ENCODE measurements at regions not wholly inside any gene's neighbourhood (a gene's known extent, or its start where the extent isn't known, plus 50 kb on each side); places are given as distances from the start of the nearest gene placed in this dataset.
"Not testable (repeated sequence)": the region's sequence is repeated elsewhere in the genome, so short reads cannot be mapped to it uniquely, and the experiment has no call there.

DNA sequence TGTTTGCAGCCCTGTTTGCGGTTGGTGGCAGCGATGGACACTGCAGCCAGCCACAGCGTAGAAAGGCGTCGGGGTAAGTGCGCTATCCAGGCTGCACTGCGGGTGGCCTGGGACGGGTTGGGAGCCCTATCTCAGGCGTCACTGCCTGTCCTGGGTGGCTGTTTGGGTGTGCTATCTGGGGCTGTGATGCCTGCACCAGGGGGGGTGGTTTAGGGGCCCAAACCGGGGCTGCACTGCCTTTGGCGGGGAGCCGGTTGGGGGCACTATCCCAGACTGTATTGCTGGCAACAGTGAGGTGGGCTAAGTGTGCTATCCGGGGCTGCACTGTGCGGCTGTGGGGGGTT is 248.2 kb downstream of the TP53TG3F start:
- H3K4me3 ChIP-seq (replicated peaks in 1 of 2; ENCODE audit: low read depth in 2 of 2, low read length in 2 of 2): peak overlapping the region in 1 of 2 donors; percentile 2
- DNase-seq (ENCODE audit: low read depth in 2 of 2): not testable (repeated sequence)

GRCh38 chr16:33709856-33710695 is 250.7 kb downstream of the TP53TG3F start:
- H3K4me3 ChIP-seq (replicated peaks in 1 of 2; ENCODE audit: low read depth in 2 of 2, low read length in 2 of 2); DNase-seq (ENCODE audit: low read depth in 2 of 2): not testable (repeated sequence)

DNA sequence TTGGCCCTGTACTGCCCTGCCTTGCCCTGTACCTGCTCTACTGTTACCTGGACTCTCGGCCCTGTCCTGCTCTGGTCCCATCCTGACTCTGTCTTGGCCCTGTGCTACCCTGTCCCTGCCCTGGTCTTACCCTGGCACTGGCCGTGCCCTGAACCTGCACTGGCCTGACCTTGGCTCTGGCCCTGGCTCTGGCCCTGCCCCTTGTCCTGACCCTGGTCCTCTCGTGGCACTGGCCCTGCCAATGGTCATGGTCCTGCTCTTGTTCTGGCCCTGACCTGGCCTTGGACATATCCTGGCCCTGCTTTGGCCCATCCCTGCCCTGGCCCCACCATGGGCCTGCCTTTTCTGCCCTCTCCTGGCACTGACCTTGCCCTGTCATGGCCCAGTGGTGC is 251.3 kb downstream of the TP53TG3F start:
- not testable (repeated sequence) for H3K4me3 ChIP-seq (replicated peaks in 1 of 2; ENCODE audit: low read depth in 2 of 2, low read length in 2 of 2); DNase-seq (ENCODE audit: low read depth in 2 of 2)

GRCh38 chr16:33711616-33712015 is 252.2 kb downstream of the TP53TG3F start:
- DNase-seq (ENCODE audit: low read depth in 2 of 2); H3K4me3 ChIP-seq (replicated peaks in 1 of 2; ENCODE audit: low read depth in 2 of 2, low read length in 2 of 2): not testable (repeated sequence)

DNA sequence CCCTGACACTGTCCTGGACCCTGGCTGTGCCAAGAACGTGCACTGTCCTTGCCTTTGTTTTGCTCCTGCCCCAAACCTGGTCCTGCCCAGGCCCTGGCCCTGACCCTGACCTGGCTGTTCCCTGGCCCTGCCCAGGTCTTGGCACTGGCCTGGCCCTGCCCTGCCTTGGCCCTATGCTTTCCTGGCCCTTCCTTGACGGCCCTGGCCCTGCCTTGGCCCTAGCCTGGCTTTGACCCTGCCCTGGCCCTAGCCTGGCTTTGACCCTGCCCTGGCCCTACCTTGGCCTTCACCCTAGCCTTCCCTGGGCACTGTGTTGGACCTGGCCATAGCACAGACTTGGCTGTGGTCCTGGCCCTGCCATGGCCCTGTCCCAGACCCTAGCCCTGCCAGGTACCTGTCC is 252.9 kb downstream of the TP53TG3F start:
- H3K4me3 ChIP-seq (replicated peaks in 1 of 2; ENCODE audit: low read depth in 2 of 2, low read length in 2 of 2); DNase-seq (ENCODE audit: low read depth in 2 of 2): not testable (repeated sequence)

DNA sequence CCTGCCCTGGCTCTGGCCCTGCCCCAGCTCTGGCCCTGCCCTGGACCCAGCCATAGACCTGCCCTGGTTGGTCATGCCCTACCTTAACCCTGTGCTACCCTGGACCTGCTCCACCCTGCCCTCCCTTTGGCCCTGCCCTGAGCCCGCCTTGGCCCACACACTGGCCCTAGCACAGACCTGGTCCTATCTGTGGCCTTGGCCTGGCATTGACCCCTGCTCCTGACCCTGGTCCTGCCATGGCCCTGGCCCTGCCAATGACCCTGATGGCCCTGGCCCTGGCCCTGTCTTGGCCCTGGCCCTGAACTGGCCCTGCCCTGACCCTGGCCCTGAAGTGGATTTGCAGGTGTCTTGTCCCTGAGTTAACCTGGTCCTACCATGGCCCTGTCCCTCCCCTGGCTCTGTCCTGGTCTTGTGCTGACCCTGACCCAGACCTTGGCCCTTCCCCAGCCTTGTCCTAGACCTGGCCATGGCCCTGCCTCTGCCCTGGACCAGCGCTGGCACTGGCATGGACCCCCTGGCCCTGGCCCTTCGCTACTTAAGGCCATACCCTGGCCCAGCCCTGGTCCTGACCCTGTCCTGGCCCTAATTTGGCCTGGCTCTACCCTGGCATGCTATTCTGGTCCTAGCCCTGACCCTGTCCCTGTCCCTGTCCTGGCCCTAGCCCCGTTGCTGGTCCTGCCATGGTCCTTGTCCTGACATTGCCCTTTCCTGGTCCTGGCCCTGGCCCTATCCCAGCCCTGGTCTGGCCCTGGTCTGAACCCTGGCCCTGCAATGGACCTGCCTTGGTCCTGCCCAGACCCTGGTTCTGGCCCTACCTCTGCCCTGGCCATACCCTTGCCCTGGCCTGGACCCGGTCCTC is 253.7 kb downstream of the TP53TG3F start:
- not testable (repeated sequence) for DNase-seq (ENCODE audit: low read depth in 2 of 2); H3K4me3 ChIP-seq (replicated peaks in 1 of 2; ENCODE audit: low read depth in 2 of 2, low read length in 2 of 2)

- DNase-seq (ENCODE audit: low read depth in 2 of 2); H3K4me3 ChIP-seq (replicated peaks in 1 of 2; ENCODE audit: low read depth in 2 of 2, low read length in 2 of 2): not testable (repeated sequence)
Measured at GRCh38 chr16:33713710-33714538, 254.5 kb downstream of the TP53TG3F start.

DNA sequence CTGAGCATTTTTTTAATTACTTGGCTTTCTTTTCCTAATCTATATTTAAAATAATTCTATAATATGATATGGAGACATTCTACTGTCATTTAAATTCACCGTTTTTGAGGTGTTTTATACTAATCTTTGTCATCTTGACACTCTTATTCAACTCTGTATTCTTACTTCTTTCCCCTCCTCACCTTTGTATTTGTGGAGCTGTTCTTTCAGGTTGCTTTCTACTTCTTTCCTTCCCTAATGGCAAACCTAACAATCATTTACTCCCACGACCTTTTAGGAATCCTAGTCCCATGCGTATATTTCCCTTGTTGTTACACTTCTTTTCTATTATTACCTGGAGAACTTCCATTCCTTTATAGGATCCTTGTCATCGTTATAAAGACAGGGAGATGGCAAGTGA is 271.8 kb downstream of the TP53TG3F start:
- not testable (repeated sequence) for H3K4me3 ChIP-seq (replicated peaks in 1 of 2; ENCODE audit: low read depth in 2 of 2, low read length in 2 of 2)

GRCh38 chr16:33734650-33735049 is 275.2 kb downstream of the TP53TG3F start:
- H3K4me3 ChIP-seq (replicated peaks in 1 of 2; ENCODE audit: low read depth in 2 of 2, low read length in 2 of 2); DNase-seq (ENCODE audit: low read depth in 2 of 2): not testable (repeated sequence)

More for the DNA sequence above, 271.8 kb downstream of the TP53TG3F start:
- not testable (repeated sequence) for DNase-seq (ENCODE audit: low read depth in 2 of 2)

- not testable (repeated sequence) for H3K4me3 ChIP-seq (replicated peaks in 1 of 2; ENCODE audit: low read depth in 2 of 2, low read length in 2 of 2); DNase-seq (ENCODE audit: low read depth in 2 of 2)
Measured at GRCh38 chr16:33766869-33767765, 307.7 kb downstream of the TP53TG3F start.

DNA sequence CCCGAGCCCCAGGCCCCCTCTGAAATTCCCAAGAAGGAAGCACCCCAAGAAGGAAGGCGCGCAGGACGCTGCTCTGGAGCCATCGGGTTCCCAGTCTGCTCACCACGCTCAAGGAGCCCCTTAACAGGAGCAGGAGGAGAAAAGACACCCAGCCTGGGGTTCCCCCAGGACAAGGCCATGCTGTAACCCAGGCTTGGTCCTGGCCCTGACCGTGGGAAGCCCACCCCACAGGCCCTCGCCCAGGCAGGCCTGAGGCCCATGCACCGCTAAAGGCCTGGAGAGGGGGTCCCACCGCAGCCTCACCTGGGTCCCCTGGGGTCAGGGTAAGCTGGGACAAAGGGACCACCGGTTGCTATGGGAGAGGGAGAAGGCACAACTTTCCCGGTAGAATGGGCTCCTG is 309.3 kb downstream of the TP53TG3F start:
- not testable (repeated sequence) for DNase-seq (ENCODE audit: low read depth in 2 of 2); H3K4me3 ChIP-seq (replicated peaks in 1 of 2; ENCODE audit: low read depth in 2 of 2, low read length in 2 of 2)

- DNase-seq (ENCODE audit: low read depth in 2 of 2); H3K4me3 ChIP-seq (replicated peaks in 1 of 2; ENCODE audit: low read depth in 2 of 2, low read length in 2 of 2): not testable (repeated sequence)
Measured at GRCh38 chr16:33769180-33769846, 309.9 kb downstream of the TP53TG3F start.

DNA sequence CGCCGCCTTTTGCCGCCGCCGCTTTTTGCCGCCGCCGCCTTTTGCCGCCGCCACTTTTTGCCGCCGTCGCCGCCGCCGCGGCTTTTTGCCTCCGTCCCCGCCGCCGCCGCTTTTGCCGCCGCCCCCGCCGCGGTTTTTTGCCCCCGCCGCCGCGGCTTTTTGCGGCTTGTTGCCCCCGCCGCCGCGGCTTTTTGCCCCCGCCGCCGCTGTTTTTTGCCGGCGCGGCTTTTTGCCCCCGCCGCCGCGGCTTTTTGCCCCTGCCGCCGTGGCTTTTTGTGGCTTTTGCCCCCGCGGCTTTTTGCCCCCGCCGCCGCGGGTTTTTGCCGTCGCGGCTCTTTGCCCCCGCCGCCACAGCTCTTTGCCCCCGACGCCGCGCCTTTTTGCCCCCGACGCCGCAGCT is 311.1 kb downstream of the TP53TG3F start:
- not testable (repeated sequence) for DNase-seq (ENCODE audit: low read depth in 2 of 2); H3K4me3 ChIP-seq (replicated peaks in 1 of 2; ENCODE audit: low read depth in 2 of 2, low read length in 2 of 2)

DNA sequence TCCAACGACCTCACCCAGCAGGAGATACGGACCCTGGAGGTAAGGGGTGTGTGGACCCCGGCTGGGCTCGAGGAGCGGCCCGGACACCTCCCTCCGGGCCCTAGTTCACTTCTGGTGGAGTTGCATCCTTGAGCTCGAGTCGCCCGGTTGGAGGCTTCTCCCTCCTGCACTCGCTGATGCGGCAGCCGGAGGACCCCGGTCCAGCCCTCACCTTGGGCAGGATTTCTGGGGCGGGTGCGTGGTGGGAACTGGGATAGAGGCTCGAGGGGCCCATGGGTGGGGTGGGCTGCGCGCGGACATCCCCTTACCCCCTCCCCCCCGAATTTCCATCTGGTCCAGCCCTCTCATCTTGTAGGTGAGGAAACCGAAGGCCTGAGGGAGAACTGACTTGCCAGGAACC is 311.8 kb downstream of the TP53TG3F start:
- DNase-seq (ENCODE audit: low read depth in 2 of 2); H3K4me3 ChIP-seq (replicated peaks in 1 of 2; ENCODE audit: low read depth in 2 of 2, low read length in 2 of 2): not testable (repeated sequence)

GRCh38 chr16:33773966-33774365 is 314.6 kb downstream of the TP53TG3F start:
- not testable (repeated sequence) for H3K4me3 ChIP-seq (replicated peaks in 1 of 2; ENCODE audit: low read depth in 2 of 2, low read length in 2 of 2); DNase-seq (ENCODE audit: low read depth in 2 of 2)

- H3K4me3 ChIP-seq (replicated peaks in 1 of 2; ENCODE audit: low read depth in 2 of 2, low read length in 2 of 2); DNase-seq (ENCODE audit: low read depth in 2 of 2): not testable (repeated sequence)
Measured at GRCh38 chr16:33774724-33775123, 315.3 kb downstream of the TP53TG3F start.

Data from cardiac fibroblast (primary cell).